ENCODE measurements at regions not wholly inside any gene's neighbourhood (a gene's known extent, or its start where the extent isn't known, plus 50 kb on each side); places are given as distances from the start of the nearest gene placed in this dataset.
"Not testable (repeated sequence)": the region's sequence is repeated elsewhere in the genome, so short reads cannot be mapped to it uniquely, and the experiment has no call there.

DNA sequence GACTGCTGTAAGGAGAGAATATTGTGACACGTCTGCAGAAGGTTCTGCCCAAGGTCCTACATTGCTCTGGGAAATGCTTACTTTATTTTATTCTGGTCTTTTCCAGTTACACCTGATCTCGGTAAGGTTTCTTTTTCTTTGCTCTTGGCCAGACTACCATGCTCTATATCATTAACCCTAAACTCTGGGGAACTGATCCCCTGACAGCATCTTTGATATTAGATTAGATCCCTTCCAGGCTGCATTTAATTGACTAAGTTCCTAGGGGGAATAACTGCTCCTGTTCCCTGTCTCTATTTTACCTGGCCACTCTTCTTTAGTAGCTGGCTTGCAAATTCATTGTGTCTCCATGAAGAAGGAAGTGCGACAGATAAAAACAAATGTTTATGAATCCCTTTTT lies 243.5 kb downstream of the MAT2B start:
- no peak for DNase-seq
- Histone ChIP-seq H3K36me3 (replicated peaks in 1 of 2) (no peaks in the 10 kb centered on the region), H3K27ac (no peak overlapping the region), H3K9me3 (replicated peaks in 1 of 3) (no peaks in the 10 kb centered on the region), H3K27me3 (no peaks in the 10 kb centered on the region), H3K4me3 (no peak overlapping the region), H3K4me1 (replicated peaks in 1 of 2) (no peaks in the 10 kb centered on the region)
- intact Hi-C loops (cut with DNase I) = no loop called here
- 65 to 75% (median 68%) methylated on average over 3 of the region's 3 CpGs for WGBS, 4 donors
- no peak for TF ChIP-seq POLR2A (IDR thresholded peaks at IDR 0.05)
- TF ChIP-seq, protein P1, sequence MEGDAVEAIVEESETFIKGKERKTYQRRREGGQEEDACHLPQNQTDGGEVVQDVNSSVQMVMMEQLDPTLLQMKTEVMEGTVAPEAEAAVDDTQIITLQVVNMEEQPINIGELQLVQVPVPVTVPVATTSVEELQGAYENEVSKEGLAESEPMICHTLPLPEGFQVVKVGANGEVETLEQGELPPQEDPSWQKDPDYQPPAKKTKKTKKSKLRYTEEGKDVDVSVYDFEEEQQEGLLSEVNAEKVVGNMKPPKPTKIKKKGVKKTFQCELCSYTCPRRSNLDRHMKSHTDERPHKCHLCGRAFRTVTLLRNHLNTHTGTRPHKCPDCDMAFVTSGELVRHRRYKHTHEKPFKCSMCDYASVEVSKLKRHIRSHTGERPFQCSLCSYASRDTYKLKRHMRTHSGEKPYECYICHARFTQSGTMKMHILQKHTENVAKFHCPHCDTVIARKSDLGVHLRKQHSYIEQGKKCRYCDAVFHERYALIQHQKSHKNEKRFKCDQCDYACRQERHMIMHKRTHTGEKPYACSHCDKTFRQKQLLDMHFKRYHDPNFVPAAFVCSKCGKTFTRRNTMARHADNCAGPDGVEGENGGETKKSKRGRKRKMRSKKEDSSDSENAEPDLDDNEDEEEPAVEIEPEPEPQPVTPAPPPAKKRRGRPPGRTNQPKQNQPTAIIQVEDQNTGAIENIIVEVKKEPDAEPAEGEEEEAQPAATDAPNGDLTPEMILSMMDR (IDR thresholded peaks at IDR 0.05) = no peak

DNA sequence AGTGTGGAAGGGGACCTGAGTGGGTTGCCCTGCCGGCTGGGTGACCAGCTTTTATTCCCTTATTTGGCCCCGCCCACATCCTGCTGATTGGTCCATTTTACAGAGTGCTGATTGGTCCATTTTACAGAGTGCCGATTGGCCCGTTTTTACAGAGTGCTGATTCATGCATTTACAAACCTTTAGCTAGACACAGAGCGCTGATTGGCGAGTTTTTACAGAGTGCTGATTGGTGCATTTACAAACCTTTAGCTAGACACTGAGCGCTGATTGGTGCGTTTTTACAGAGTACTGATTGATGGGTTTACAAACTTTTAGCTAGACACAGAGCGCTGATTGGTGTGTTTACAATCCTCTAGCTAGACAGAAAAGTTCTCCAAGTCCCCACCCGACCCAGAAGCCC lies 245.0 kb downstream of the MAT2B start:
- H3K27ac ChIP-seq; H3K4me3 ChIP-seq; H3K36me3 ChIP-seq (replicated peaks in 1 of 2); intact Hi-C loops (cut with DNase I); H3K27me3 ChIP-seq; H3K9me3 ChIP-seq (replicated peaks in 1 of 3); H3K4me1 ChIP-seq (replicated peaks in 1 of 2); DNase-seq: not testable (repeated sequence)
- WGBS, 4 donors = 81 to 88% (median 83%) methylated on average over 10 of the region's 10 CpGs

DNA sequence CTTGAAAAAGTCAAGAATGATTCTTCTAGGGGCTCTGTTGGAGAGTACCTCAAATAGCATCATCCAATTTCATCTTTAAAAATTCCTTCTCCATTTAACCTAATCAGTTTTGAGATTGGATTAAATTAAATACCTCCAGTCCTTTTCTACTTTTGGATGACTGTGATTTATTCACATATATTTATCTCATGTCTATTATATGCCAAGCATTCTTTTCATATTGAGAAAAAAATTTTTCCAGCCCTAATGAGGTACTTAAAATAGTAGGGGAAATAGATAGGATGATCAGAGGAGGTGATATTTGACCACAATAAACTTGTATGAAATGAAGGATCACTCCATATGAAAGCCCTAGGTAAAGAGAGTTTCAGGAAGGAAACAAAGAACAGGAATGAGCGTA lies 250.1 kb downstream of the MAT2B start:
- H3K36me3 ChIP-seq (replicated peaks in 1 of 2) = no peaks in the 10 kb centered on the region
- H3K27ac ChIP-seq = no peak overlapping the region
- H3K27me3 ChIP-seq = no peaks in the 10 kb centered on the region
- no peak for DNase-seq
- TF ChIP-seq, protein P1 (IDR thresholded peaks at IDR 0.05) = no peak
- no peak for TF ChIP-seq POLR2A (IDR thresholded peaks at IDR 0.05)
- no peaks in the 10 kb centered on the region for H3K9me3 ChIP-seq (replicated peaks in 1 of 3)
- H3K4me3 ChIP-seq = no peak overlapping the region
- no peaks in the 10 kb centered on the region for H3K4me1 ChIP-seq (replicated peaks in 1 of 2)
- intact Hi-C loops (cut with DNase I) = no loop called here
- 63 to 89% (median 80%) methylated on average over 1 of the region's 1 CpG for WGBS, 4 donors

DNA sequence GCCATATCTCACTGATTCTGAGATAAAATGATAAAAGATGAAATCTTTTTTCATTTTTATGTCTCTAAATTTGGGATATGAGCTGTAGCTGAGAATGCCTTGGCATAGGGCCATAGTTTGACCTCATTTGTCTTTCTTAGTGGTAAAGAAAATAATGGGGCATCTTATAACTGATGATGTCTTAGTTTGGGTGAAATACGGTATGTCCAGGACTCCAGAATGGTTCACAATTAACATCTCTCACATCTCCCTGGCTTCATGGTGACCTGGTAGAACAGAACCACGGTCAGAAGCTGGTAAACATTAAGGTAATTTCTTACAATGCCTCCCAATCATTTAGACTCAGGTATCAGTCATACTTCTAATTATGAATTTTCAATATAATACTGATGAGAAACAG lies 250.8 kb downstream of the MAT2B start:
- Histone ChIP-seq H3K9me3 (replicated peaks in 1 of 3) (no peaks in the 10 kb centered on the region), H3K4me1 (replicated peaks in 1 of 2) (no peaks in the 10 kb centered on the region), H3K27ac (no peak overlapping the region), H3K4me3 (no peak overlapping the region), H3K27me3 (no peaks in the 10 kb centered on the region), H3K36me3 (replicated peaks in 1 of 2) (no peaks in the 10 kb centered on the region)
- WGBS, 4 donors = 81 to 88% (median 84%) methylated on average over 2 of the region's 2 CpGs
- no peak for DNase-seq
- no peak for TF ChIP-seq POLR2A (IDR thresholded peaks at IDR 0.05)
- TF ChIP-seq, protein P1 (IDR thresholded peaks at IDR 0.05) = no peak
- intact Hi-C loops (cut with DNase I) = no loop called here

DNA sequence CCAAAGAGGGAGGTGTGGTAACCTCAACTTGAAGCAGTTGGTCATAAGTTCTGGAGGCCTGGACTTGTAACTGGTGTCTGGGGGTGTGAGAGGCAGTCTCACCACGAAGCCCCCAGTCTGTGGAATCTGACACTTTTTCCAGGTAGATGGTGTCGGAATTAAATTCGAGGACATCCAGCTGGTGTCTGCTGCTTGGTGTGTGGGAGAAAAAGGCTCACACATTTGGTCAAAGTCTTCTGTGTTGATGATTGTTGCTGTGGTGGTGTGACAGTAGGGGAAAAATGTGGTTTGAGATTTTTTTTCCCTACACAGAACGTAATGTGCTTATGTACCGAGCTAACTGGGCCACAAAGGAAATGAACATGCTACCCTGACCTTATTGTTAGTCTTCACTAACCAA lies 251.9 kb downstream of the MAT2B start:
- Histone ChIP-seq H3K27ac (no peak overlapping the region), H3K4me1 (replicated peaks in 1 of 2) (no peaks in the 10 kb centered on the region), H3K9me3 (replicated peaks in 1 of 3) (no peaks in the 10 kb centered on the region), H3K36me3 (replicated peaks in 1 of 2) (no peaks in the 10 kb centered on the region), H3K4me3 (no peak overlapping the region), H3K27me3 (no peaks in the 10 kb centered on the region)
- intact Hi-C loops (cut with DNase I) = no loop called here
- 61 to 70% (median 68%) methylated on average over 5 of the region's 5 CpGs for WGBS, 4 donors
- no peak for DNase-seq
- no peak for TF ChIP-seq POLR2A (IDR thresholded peaks at IDR 0.05)
- TF ChIP-seq, protein P1 (IDR thresholded peaks at IDR 0.05) = no peak
